Neural progenitor cell (in vitro differentiated cells): ENCODE measurements at regions not wholly inside any gene's neighbourhood (a gene's known extent, or its start where the extent isn't known, plus 50 kb on each side); places are given as distances from the start of the nearest gene placed in this dataset.

Experiments
- EZH2 ChIP-seq: fragments of 200-600 bp; sonication (generic); IDR thresholded peaks from 2 replicates; pipeline ENCODE4 v1.6.1; 2017; ENCODE audit warnings: antibody characterized with exemption, mild to moderate bottlenecking, moderate library complexity
- EZH2phosphoT487 ChIP-seq: fragments of 200-600 bp; sonication (generic); IDR thresholded peaks from 2 replicates; pipeline ENCODE4 v1.6.1; 2017; ENCODE audit warnings: antibody characterized with exemption
- TF ChIP-seq, protein P1 (sequence below): fragments of 200-600 bp; sonication (generic); IDR thresholded peaks from 2 replicates; pipeline ENCODE4 v1.5.1; 2017; ENCODE audit warnings: antibody characterized with exemption, mild to moderate bottlenecking

DNA sequence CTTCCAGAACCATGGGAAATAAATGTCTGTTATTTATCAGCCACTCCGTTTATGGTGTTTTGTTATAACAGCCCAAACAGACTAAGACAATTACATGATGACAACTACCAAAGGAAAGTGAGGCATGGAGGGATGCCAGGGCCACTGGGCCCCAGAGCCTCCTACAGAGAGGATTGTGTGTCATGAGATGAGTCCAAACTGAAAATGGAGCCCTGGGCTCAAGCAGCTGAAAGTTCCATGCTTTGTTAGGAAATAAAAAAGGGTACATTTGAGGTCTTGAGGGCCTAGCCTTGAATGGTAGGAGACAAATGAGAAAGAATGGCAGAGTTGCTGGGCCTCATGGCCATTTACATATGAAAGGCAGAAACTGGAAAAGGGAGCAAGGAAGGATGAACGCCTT, 586.5 kb downstream of the CETN3 start:
- TF ChIP-seq, protein P1, sequence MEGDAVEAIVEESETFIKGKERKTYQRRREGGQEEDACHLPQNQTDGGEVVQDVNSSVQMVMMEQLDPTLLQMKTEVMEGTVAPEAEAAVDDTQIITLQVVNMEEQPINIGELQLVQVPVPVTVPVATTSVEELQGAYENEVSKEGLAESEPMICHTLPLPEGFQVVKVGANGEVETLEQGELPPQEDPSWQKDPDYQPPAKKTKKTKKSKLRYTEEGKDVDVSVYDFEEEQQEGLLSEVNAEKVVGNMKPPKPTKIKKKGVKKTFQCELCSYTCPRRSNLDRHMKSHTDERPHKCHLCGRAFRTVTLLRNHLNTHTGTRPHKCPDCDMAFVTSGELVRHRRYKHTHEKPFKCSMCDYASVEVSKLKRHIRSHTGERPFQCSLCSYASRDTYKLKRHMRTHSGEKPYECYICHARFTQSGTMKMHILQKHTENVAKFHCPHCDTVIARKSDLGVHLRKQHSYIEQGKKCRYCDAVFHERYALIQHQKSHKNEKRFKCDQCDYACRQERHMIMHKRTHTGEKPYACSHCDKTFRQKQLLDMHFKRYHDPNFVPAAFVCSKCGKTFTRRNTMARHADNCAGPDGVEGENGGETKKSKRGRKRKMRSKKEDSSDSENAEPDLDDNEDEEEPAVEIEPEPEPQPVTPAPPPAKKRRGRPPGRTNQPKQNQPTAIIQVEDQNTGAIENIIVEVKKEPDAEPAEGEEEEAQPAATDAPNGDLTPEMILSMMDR = no peak
- TF ChIP-seq EZH2 (no peak), EZH2phosphoT487 (no peak)
